ENCODE measurements at regions not wholly inside any gene's neighbourhood (a gene's known extent, or its start where the extent isn't known, plus 50 kb on each side); places are given as distances from the start of the nearest gene placed in this dataset.

- CTCF ChIA-PET, result no interaction called here
- Histone ChIP-seq H3K36me3 (ENCODE audit: insufficient read depth, low read length, poor library complexity, severe bottlenecking) (no peaks in the 10 kb centered on the region), H3K27me3 (replicated peaks; ENCODE audit: insufficient read depth, low read depth, low read length, poor library complexity) (no peaks in the 10 kb centered on the region), H3K4me1 (ENCODE audit: insufficient read depth, low read length, poor library complexity, severe bottlenecking) (peaks cover 5% of the 10 kb centered on the region), H3K27ac (ENCODE audit: low read depth, low read length, poor library complexity, severe bottlenecking) (no peak overlapping the region), H3K9me3 (ENCODE audit: low read depth, low read length, poor library complexity, severe bottlenecking) (no peaks in the 10 kb centered on the region), H3K4me3 (ENCODE audit: low read depth, low read length, poor library complexity, severe bottlenecking) (no peak overlapping the region)
- no peak for TF ChIP-seq EZH2 (IDR thresholded peaks at IDR 0.05; ENCODE audit: borderline replicate concordance, low read depth, low read length, poor library complexity, severe bottlenecking)
- TF ChIP-seq, protein P1, sequence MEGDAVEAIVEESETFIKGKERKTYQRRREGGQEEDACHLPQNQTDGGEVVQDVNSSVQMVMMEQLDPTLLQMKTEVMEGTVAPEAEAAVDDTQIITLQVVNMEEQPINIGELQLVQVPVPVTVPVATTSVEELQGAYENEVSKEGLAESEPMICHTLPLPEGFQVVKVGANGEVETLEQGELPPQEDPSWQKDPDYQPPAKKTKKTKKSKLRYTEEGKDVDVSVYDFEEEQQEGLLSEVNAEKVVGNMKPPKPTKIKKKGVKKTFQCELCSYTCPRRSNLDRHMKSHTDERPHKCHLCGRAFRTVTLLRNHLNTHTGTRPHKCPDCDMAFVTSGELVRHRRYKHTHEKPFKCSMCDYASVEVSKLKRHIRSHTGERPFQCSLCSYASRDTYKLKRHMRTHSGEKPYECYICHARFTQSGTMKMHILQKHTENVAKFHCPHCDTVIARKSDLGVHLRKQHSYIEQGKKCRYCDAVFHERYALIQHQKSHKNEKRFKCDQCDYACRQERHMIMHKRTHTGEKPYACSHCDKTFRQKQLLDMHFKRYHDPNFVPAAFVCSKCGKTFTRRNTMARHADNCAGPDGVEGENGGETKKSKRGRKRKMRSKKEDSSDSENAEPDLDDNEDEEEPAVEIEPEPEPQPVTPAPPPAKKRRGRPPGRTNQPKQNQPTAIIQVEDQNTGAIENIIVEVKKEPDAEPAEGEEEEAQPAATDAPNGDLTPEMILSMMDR (conservative IDR thresholded peaks at IDR 0.05; ENCODE audit: low read depth, low read length), result no peak
- intact Hi-C loops (cut with micrococcal nuclease; ENCODE audit: unreplicated experiment), result no loop called here
- peak; percentile 67 for DNase-seq (ENCODE audit: low spot score)
- POLR2A ChIA-PET (ENCODE audit: low non-redundant PET), result no interaction called here
- no TSS peak for BruUV-seq (replicated peaks)
Measured at GRCh38 chr1:87513255-87513654, 184.6 kb downstream of the LMO4 start.

DNA sequence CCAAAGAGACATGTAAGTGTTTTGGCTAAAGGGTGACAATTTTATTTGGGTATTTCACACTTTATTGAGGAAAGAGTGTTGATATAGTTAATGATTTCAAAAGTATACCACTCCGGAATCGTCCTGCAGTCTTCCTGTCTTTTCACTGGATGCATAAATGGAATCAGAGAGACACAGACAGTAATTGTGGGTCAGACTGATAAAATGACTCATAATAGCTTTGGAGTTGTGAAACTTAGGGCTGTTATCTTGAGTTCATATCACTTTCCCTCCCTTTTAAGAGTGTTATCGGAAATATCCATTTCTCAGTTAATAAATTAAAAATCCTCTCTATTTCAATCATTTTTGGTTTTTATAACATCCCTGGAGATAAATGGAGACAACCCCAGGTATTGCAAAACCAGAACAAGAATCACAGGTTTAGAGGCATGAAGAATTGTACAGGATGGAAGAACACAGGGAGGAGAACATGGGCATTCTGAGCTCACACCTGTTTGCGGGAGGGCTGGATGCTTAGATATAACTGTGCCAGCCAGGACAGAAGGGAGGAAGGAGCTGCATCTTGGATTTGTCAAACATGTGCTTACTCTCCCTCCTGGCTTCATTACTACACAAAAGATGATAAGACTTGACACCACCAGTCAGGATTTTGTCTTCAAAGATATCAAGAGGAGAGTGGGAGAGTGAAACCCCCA lies 185.4 kb downstream of the LMO4 start:
- Histone ChIP-seq H3K36me3 (ENCODE audit: insufficient read depth, low read length, poor library complexity, severe bottlenecking) (no peaks in the 10 kb centered on the region), H3K4me3 (ENCODE audit: low read depth, low read length, poor library complexity, severe bottlenecking) (no peak overlapping the region), H3K27me3 (replicated peaks; ENCODE audit: insufficient read depth, low read depth, low read length, poor library complexity) (no peaks in the 10 kb centered on the region), H3K27ac (ENCODE audit: low read depth, low read length, poor library complexity, severe bottlenecking) (no peak overlapping the region), H3K9me3 (ENCODE audit: low read depth, low read length, poor library complexity, severe bottlenecking) (no peaks in the 10 kb centered on the region), H3K4me1 (ENCODE audit: insufficient read depth, low read length, poor library complexity, severe bottlenecking) (peaks cover 4% of the 10 kb centered on the region)
- ChIA-PET POLR2A (ENCODE audit: low non-redundant PET) (no interaction called here), CTCF (no interaction called here)
- no peak for TF ChIP-seq EZH2 (IDR thresholded peaks at IDR 0.05; ENCODE audit: borderline replicate concordance, low read depth, low read length, poor library complexity, severe bottlenecking)
- TF ChIP-seq, protein P1 (conservative IDR thresholded peaks at IDR 0.05; ENCODE audit: low read depth, low read length), result no peak
- DNase-seq (ENCODE audit: low spot score), result peak; percentile 41
- intact Hi-C loops (cut with micrococcal nuclease; ENCODE audit: unreplicated experiment), result no loop called here
- BruUV-seq (replicated peaks), result no TSS peak

DNA sequence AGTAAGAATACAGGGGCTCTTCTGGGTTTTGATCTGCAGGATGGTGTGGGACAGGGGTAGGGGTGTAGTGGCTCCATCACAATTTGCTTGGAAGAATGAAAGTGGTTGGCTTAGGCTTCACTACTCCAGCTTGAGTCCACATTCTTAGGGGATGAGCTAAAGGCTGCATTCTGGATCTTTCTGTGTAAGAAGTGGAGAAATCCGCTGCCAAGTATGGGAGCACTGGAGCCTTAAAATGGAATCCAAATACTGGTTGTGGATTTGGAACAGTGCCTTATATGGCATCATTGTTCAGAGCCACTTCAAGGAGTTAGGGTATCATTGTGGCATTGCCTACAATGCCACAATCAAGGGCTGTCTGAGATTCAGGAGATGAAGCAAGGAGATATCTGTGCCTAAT lies 187.1 kb downstream of the LMO4 start:
- ChIA-PET POLR2A (ENCODE audit: low non-redundant PET) (no interaction called here), CTCF (no interaction called here)
- TF ChIP-seq EZH2 (IDR thresholded peaks at IDR 0.05; ENCODE audit: borderline replicate concordance, low read depth, low read length, poor library complexity, severe bottlenecking), result no peak
- TF ChIP-seq, protein P1 (conservative IDR thresholded peaks at IDR 0.05; ENCODE audit: low read depth, low read length), result no peak
- Histone ChIP-seq H3K36me3 (ENCODE audit: insufficient read depth, low read length, poor library complexity, severe bottlenecking) (no peaks in the 10 kb centered on the region), H3K9me3 (ENCODE audit: low read depth, low read length, poor library complexity, severe bottlenecking) (no peaks in the 10 kb centered on the region), H3K4me1 (ENCODE audit: insufficient read depth, low read length, poor library complexity, severe bottlenecking) (peaks cover 4% of the 10 kb centered on the region), H3K27ac (ENCODE audit: low read depth, low read length, poor library complexity, severe bottlenecking) (no peak overlapping the region), H3K4me3 (ENCODE audit: low read depth, low read length, poor library complexity, severe bottlenecking) (no peak overlapping the region), H3K27me3 (replicated peaks; ENCODE audit: insufficient read depth, low read depth, low read length, poor library complexity) (no peaks in the 10 kb centered on the region)
- no peak for DNase-seq (ENCODE audit: low spot score)
- BruUV-seq (replicated peaks), result no TSS peak
- intact Hi-C loops (cut with micrococcal nuclease; ENCODE audit: unreplicated experiment), result no loop called here

Data from A673 (cell line).